Tongue (tissue), 1 donor: ENCODE measurements at regions not wholly inside any gene's neighbourhood (a gene's known extent, or its start where the extent isn't known, plus 50 kb on each side); places are given as distances from the start of the nearest gene placed in this dataset.
A peak's percentile ranks its signal among the peaks of the same experiment; 100 is the strongest.
"Not testable (repeated sequence)": the region's sequence is repeated elsewhere in the genome, so short reads cannot be mapped to it uniquely, and the experiment has no call there.

Experiments
- DNase-seq: peaks from one replicate; pipeline ENCODE4 v3.0.0-alpha.2; 2015

GRCh38 chr2:65896446-65896845 is 464.0 kb upstream of the SPRED2 start:
- no peak for DNase-seq

- DNase-seq: not testable (repeated sequence)
Observed at GRCh38 chr2:65890131-65890530, 457.7 kb upstream of the SPRED2 start.

DNA sequence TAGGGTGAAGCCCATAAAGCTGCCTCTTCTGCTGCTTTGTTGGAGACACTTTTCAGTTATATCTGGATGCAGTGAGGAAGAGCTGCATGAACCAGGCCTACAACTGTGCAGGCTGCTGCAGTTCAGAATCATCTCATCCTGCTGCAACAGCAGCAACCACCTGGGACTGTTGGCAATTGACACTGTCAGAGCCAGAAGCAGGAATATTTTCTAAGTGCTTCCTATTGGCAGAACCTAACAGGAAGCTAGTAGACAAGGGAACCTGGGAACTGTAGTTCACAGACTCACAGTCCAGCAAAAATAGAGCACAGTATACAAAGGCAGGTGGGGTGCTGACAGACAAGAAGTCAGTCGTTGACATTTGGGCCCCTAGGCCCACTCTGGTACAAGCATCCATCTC is 452.9 kb upstream of the SPRED2 start:
- DNase-seq: peak; percentile 41

DNA sequence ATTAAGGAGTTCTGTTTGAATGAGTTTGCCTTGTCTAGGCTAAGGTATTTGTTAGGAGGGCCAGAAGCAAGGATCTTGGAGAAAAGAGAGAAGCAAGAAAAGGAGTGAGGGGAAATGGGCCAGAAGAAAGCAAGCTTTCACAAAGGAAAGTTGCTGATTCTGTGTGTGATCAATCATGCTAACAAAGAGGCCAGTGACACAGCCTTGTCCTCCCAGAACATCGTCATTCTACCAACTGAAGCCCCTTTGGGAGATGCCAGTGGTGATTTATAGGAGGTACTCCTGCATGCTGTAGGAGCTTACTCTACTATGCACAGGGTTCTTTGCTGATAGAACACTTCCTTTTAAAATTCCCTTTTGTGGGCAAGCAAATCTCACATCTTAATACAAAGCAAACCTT is 449.2 kb upstream of the SPRED2 start:
- DNase-seq: no peak

GRCh38 chr2:65880436-65880835 is 448.0 kb upstream of the SPRED2 start:
- DNase-seq: peak; percentile 75

DNA sequence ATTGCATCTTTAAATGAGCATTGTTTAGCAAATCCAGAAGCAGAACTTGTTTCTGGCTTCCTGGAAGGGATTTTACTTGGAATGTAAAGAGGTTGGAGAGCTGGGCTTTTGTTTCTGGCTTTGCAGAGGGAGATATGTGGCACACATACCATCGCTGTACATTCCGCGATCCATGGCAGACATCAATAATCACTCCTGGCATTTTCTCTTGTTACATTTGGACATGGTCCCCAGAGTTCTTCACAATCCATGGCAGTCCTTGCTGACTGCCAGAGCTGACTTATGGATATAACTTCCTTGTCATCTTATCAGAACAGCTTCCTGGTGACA is 445.6 kb upstream of the SPRED2 start:
- DNase-seq: peak; percentile 24

GRCh38 chr2:65877331-65878010 is 445.1 kb upstream of the SPRED2 start:
- no peak for DNase-seq

DNA sequence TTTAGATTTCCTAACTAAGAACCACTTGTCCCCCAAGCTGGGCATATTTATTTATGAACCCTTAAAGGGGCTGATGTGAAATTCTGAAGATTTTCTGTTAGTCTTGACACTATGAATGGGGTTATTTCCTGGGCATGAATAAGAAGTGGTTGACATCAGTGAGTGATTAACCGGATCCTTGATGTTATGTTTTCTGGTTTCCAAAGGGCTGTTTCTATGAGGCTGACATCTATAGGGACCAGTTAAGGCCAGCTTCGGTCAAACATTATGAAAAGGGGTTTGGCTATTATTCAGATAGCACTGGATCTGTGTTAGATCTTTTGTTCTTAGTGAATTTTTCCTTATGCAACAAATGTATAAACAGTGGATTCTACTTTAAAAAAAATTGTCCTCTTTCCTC is 443.7 kb upstream of the SPRED2 start:
- DNase-seq: no peak

DNA sequence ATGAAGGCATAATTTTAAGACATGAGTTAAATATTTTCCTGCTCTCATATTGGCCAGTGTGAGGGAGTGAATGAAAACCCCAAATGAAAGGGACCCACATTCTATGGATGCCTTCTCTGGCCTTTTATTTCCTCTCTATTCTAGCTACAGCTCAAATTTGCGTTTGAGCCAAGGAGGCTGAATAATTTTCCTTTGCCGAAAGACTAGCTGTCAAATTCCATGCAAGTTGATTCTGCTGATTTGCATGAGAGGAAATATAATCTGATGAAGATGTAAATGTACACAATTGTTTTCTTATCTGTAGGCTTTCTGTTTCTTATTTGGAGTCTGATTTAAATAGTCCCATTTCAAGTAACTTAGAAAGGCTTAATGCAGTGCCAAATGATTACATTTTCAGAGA is 438.4 kb upstream of the SPRED2 start:
- DNase-seq: no peak

GRCh38 chr2:65869296-65869695 is 436.9 kb upstream of the SPRED2 start:
- no peak for DNase-seq

DNA sequence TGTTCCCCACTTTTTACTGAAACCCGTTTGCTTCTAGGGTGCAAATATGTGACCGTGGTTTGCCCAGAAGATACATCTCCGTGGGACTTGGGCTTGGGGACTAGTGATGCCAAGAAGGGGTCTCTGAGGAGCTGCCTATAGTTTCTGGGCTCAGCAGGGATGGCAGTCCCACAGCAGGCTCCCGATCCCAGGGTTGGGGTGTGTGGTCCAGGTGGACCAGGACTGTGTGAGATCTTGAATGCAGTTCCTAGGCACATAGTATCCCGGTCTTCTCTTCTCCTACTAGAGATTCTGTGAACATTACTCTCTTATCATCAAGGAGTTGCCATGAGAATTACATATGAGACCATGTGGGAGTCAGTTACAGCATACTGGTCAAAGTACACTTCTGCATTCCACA is 435.8 kb upstream of the SPRED2 start:
- DNase-seq: no peak

- no peak for DNase-seq
Observed at GRCh38 chr2:65867446-65867845, 435.0 kb upstream of the SPRED2 start.

DNA sequence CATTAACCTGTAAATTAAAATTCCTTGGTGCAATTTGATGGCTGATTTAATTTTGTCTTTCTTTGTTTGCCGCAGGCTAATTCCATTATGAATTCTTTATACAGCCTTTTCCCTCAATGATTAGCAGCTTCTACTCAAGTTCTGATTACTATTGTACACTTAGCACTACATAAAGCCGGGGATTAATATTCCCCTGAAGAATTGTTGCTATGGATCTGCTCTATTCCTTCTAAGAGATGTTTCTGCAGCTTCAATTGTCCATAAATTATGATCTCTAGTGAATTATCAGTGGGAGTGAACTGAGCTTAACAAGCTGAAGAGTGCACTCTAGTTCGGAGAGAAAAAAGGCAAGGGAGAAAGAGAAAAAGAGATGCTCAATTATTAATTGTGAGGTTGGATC is 433.7 kb upstream of the SPRED2 start:
- DNase-seq: no peak

GRCh38 chr2:65864619-65865018 is 432.2 kb upstream of the SPRED2 start:
- no peak for DNase-seq

DNA sequence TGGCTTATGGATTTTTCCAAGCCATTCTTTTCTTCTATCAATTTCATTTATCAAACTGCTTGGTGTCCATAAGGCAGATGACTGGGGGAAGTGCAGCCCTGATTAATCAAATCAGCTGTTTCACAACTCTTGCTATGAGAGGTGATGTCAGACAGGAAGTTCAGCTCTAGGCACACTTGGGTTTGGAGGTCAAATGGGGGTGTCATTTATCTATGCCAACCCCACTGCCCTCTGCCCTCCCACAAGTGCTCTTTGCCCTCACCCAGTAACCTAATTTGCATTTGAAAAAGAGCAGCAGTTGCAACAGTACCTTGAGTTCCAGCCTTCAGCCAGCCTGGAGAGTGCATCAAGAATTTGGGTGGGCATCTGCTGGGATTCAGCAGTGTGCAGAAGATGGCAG is 431.3 kb upstream of the SPRED2 start:
- no peak for DNase-seq

DNA sequence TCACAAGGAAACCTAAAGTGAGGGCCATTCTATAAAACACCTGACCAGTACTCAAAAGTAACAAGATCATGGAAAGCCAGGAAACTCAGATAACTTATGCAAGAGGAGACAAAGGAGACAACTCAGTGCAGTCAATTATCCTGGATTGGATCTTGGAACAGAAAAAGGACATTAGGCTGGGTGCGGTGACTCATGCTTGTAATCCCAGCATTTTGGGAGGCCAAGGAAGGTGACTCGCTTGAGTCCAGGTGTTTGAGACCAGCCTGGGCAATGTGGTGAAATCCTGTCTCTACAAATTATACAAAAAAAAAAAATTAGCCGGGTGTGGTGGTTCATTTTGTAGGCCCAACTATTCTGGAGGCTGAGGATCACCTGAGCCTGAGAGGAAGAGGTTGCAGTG is 424.5 kb upstream of the SPRED2 start:
- DNase-seq: no peak

DNA sequence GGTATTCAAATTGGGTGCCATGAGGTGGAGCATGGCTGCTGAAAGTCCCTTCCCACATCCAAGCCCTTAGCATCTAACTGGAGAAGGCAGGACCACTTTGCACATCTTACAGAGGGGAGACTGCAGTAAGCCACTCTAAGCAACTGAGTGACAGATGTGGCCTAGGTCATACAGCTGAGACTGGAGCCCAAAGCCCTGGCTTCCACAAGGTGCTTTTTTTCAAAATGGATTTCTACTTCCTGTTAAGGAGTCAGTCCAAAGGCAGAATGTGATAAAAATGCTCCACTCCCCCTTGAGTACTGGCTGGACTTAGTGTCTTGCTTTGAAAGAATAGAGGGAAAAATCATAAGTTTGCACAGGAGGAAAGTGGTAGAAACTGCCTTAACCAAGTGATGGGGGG is 424.0 kb upstream of the SPRED2 start:
- DNase-seq: no peak

DNA sequence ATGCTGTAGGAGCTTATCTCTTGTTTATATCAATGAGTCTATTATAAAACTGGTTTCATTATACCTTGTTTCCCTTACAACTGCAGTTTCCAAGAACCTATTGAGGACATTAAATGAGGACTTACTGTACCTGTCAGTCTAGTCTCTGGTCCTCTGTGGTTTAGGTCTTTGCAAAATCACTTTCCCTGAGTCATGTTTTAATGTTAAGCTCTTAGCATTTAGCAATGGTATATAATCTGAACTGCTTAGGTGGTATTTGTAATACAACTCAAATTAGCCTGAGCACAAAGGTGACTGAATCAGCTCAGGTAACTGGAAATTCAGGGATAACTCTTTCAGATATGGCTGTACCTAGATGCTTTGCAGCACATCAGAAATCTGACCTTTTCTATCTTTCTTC is 418.3 kb upstream of the SPRED2 start:
- DNase-seq: no peak

GRCh38 chr2:65846989-65847678 is 414.7 kb upstream of the SPRED2 start:
- peak; percentile 67 for DNase-seq

DNA sequence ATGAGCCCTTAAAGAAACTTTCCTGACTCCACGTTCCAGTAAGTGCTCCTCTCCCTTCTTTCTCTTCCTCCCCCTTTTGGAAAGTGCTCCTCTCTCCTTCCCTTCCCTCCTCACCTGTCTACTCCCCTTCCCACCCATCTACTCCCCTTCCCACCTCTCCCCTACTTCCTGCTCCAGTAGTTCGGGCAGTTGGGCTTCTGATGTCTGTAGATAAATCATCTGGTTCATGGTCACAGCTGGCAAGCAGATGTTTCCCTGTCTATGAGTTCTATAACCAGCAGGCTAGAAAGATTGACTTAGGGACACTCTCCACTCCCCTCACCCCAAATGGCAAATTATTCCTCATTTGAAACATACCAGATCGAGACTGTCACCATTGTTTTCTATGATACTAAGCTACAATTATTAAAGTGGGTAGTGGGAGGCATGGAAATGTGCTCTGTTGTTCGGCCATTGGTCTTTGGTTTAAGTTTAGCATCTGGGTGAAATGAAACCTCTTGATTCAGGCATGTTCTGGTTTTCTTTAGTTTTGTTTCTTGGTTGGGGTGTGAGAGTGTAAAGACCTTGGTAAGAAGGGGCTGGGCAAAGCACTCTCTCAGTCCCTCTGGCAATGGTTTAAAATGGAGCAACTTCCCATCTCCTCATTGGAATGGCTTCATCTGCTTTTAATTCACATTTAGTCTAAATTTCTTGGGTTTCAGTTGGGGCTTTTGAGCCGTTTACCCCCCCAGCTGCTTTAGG is 413.2 kb upstream of the SPRED2 start:
- no peak for DNase-seq

- no peak for DNase-seq
Observed at GRCh38 chr2:65842104-65842503, 409.7 kb upstream of the SPRED2 start.

- no peak for DNase-seq
Observed at GRCh38 chr2:65835975-65836549, 403.7 kb upstream of the SPRED2 start.

- DNase-seq: peak; percentile 20
Observed at GRCh38 chr2:65834771-65835475, 402.5 kb upstream of the SPRED2 start.
